NT2/D1 (cell line): ENCODE measurements at regions not wholly inside any gene's neighbourhood (a gene's known extent, or its start where the extent isn't known, plus 50 kb on each side); places are given as distances from the start of the nearest gene placed in this dataset.

Experiments used
- DNase-seq: peaks from one replicate; pipeline ENCODE4 v3.0.0-alpha.2; 2011; ENCODE audit warnings: low read depth, low spot score
- H3K27me3 ChIP-seq: 2 replicates; pipeline ENCODE4 v1.6.0; 2011; ENCODE audit warnings: mild to moderate bottlenecking; ENCODE audit not compliant: insufficient read length, insufficient read depth
- H3K36me3 ChIP-seq: 2 replicates; pipeline ENCODE4 v1.6.1; 2011; ENCODE audit warnings: mild to moderate bottlenecking, low read length, mixed read lengths; ENCODE audit not compliant: insufficient read depth, insufficient read length
- H3K4me1 ChIP-seq: 2 replicates; pipeline ENCODE4 v1.5.1; 2011; ENCODE audit not compliant: insufficient read depth, insufficient read length
- H3K4me3 ChIP-seq: 2 replicates; pipeline ENCODE4 v1.5.1; 2011; ENCODE audit warnings: low read depth; ENCODE audit not compliant: insufficient read length
- H3K9ac ChIP-seq: 2 replicates; pipeline ENCODE4 v1.6.0; 2011; ENCODE audit warnings: low read depth; ENCODE audit not compliant: insufficient read length
- H3K9me3 ChIP-seq: 2 replicates; pipeline ENCODE4 v1.5.1; 2011; ENCODE audit warnings: mild to moderate bottlenecking, low read length; ENCODE audit not compliant: insufficient read depth
- SUZ12 ChIP-seq: IDR thresholded peaks from 2 replicates; pipeline ENCODE4 v1.6.1; 2011; ENCODE audit not compliant: insufficient read length, insufficient read depth; ENCODE audit errors: extremely low read depth
- YY1 ChIP-seq: IDR thresholded peaks from 2 replicates; pipeline ENCODE4 v1.6.1; 2011; ENCODE audit not compliant: insufficient read length, insufficient read depth
- ZNF274 ChIP-seq: IDR thresholded peaks from 2 replicates; pipeline ENCODE4 v1.6.1; 2011; ENCODE audit warnings: mild to moderate bottlenecking, low read depth, low read length

- DNase-seq, result no peak
- Histone ChIP-seq H3K27me3 (no peaks in the 10 kb centered on the region), H3K4me1 (no peaks in the 10 kb centered on the region), H3K4me3 (no peak overlapping the region), H3K9me3 (no peaks in the 10 kb centered on the region), H3K36me3 (no peaks in the 10 kb centered on the region), H3K9ac (no peak overlapping the region)
- TF ChIP-seq ZNF274 (no peak), YY1 (no peak), SUZ12 (no peak)
These were observed 448.5 kb downstream of the CSNK1G3 start for GRCh38 chr5:123960526-123960925.

GRCh38 chr5:123951582-123951977, 439.6 kb downstream of the CSNK1G3 start:
- Histone ChIP-seq H3K36me3 (no peaks in the 10 kb centered on the region), H3K9me3 (peaks cover 11% of the 10 kb centered on the region), H3K27me3 (no peaks in the 10 kb centered on the region), H3K4me3 (no peak overlapping the region), H3K4me1 (no peaks in the 10 kb centered on the region), H3K9ac (no peak overlapping the region)
- no peak for TF ChIP-seq SUZ12
- no peak for DNase-seq

- no peak for DNase-seq
- Histone ChIP-seq H3K4me3 (no peak overlapping the region), H3K36me3 (no peaks in the 10 kb centered on the region), H3K27me3 (no peaks in the 10 kb centered on the region), H3K4me1 (no peaks in the 10 kb centered on the region), H3K9me3 (peaks cover 11% of the 10 kb centered on the region), H3K9ac (no peak overlapping the region)
- TF ChIP-seq ZNF274, result no peak
- TF ChIP-seq YY1, result no peak
- no peak for TF ChIP-seq SUZ12
These were observed 439.0 kb downstream of the CSNK1G3 start for GRCh38 chr5:123950701-123951581.

- H3K4me3 ChIP-seq, result no peak overlapping the region
- no peak for DNase-seq
- H3K36me3 ChIP-seq, result no peaks in the 10 kb centered on the region
- peaks cover 11% of the 10 kb centered on the region for H3K9me3 ChIP-seq
- TF ChIP-seq YY1, result no peak
- no peak for TF ChIP-seq SUZ12
- no peak for TF ChIP-seq ZNF274
- H3K9ac ChIP-seq, result no peak overlapping the region
- H3K27me3 ChIP-seq, result no peaks in the 10 kb centered on the region
- H3K4me1 ChIP-seq, result no peaks in the 10 kb centered on the region
These were observed 437.9 kb downstream of the CSNK1G3 start for GRCh38 chr5:123949807-123950340.

- H3K4me1 ChIP-seq, result no peaks in the 10 kb centered on the region
- H3K9me3 ChIP-seq, result peaks cover 11% of the 10 kb centered on the region
- no peak overlapping the region for H3K4me3 ChIP-seq
- no peaks in the 10 kb centered on the region for H3K36me3 ChIP-seq
- no peaks in the 10 kb centered on the region for H3K27me3 ChIP-seq
- TF ChIP-seq ZNF274, result no peak
- TF ChIP-seq YY1, result no peak
- TF ChIP-seq SUZ12, result no peak
- no peak overlapping the region for H3K9ac ChIP-seq
- no peak for DNase-seq
These were observed 437.2 kb downstream of the CSNK1G3 start for GRCh38 chr5:123949043-123949804.

GRCh38 chr5:123947797-123948196, 435.8 kb downstream of the CSNK1G3 start:
- DNase-seq, result no peak
- H3K4me3 ChIP-seq, result no peak overlapping the region
- no peaks in the 10 kb centered on the region for H3K27me3 ChIP-seq
- H3K9me3 ChIP-seq, result peaks cover 12% of the 10 kb centered on the region
- no peak overlapping the region for H3K9ac ChIP-seq
- H3K36me3 ChIP-seq, result no peaks in the 10 kb centered on the region
- H3K4me1 ChIP-seq, result no peaks in the 10 kb centered on the region
- TF ChIP-seq SUZ12 (no peak), YY1 (no peak), ZNF274 (no peak)

GRCh38 chr5:123945548-123945947, 433.6 kb downstream of the CSNK1G3 start:
- Histone ChIP-seq H3K36me3 (no peaks in the 10 kb centered on the region), H3K9me3 (peaks cover 26% of the 10 kb centered on the region), H3K27me3 (no peaks in the 10 kb centered on the region), H3K4me3 (no peak overlapping the region), H3K9ac (no peak overlapping the region), H3K4me1 (no peaks in the 10 kb centered on the region)
- TF ChIP-seq ZNF274 (no peak), YY1 (no peak), SUZ12 (no peak)
- DNase-seq, result no peak
